ENCODE measurements at regions not wholly inside any gene's neighbourhood (a gene's known extent, or its start where the extent isn't known, plus 50 kb on each side); places are given as distances from the start of the nearest gene placed in this dataset.
A peak's percentile ranks its signal among the peaks of the same experiment; 100 is the strongest.
"Not testable (repeated sequence)": the region's sequence is repeated elsewhere in the genome, so short reads cannot be mapped to it uniquely, and the experiment has no call there.

DNA sequence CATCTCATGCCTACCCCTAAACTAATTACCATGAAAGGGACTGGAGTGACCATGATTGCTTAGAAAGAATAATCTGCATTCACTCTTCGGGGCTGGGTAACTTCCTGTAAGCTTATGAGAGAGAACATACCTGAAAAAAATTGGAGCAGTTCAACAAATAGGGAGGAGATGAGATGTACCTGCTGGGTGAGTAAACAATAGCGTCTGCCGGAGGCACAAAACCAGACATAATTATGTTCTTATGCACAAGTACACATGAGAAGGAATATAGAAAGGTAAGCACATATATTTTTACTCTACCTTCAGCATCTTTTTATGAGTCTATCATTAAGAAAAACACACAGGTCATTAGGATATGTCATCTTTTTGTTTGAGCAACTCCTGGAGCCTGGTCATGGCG, 224.6 kb upstream of the FERD3L start:
- DNase-seq, result peak; percentile 88

DNA sequence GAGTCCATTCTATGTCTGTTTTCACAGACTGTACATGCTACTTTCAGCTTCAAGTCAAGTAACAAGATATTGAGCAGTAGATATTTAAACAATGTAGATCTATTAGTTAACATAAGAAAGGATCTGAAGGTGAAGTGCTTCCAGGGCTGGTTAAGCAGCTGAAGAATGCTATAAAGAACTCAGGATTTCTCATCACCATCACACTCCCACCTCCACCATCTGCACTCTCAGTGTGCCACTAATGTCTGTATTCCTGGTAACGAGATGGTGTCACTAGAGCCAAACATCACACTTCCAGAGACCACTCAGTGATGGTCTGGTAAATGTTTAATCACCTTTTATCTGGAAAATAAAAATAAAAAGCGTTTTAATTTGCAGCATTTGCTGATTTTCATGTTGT, 224.0 kb upstream of the FERD3L start:
- DNase-seq, result peak; percentile 49

DNA sequence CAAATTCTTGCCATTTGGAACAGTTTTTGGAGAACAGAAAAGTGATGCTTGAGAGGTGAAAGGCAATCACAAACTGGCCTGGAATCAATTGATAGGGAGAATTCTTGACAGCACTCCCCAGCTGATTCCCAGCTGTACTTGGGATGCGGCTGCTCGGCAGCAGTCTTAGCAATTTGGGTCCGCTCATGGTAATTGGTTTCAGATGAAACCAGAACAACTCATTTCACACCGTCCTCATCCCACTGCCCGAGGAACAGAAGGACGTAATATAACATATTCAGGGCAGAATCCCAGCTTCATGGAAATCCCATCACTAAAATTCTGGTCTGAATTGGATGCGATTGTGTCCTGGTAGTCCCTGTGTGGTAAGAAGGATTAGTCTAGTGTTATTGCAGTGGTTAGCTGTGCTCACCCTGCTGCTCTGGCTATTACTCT, 223.3 kb upstream of the FERD3L start:
- no peak for DNase-seq

DNA sequence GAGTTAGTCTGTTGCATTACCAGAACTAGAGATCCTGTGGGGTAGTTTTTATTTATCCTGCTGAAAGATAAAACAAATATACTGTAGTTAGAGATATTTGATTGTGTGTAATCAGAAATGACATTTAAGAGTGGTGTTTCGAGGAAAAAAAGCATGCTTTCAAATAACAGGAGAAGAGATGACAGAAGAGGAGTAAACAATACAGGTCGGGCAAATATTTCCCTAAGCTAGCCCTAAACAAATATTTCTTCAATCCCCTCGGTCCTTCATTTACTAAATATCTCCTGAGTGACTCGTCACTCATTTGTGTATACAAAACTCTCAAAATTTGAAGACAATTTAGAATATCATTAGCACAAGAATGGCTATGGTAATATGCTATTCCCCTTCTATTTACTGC, 219.7 kb upstream of the FERD3L start:
- no peak for DNase-seq

DNA sequence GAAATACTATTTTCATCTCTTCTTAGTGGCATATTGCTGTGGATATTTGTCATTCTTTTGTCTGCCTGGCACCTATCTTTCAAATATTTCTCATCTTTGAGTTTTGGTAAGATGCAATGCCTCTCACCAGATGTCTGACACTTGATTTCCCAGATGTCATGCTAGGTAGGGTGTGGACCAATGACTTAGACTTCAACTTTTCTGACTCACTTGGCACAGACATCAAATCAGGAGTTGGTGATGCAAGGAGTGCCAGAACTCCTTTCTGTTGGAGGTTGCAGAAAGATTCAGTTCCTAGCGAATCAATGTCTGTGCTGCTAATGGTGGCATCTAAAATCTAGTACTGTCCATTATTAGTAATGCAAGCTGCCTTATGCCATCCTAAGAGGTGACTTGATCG, 216.9 kb upstream of the FERD3L start:
- no peak for DNase-seq

DNA sequence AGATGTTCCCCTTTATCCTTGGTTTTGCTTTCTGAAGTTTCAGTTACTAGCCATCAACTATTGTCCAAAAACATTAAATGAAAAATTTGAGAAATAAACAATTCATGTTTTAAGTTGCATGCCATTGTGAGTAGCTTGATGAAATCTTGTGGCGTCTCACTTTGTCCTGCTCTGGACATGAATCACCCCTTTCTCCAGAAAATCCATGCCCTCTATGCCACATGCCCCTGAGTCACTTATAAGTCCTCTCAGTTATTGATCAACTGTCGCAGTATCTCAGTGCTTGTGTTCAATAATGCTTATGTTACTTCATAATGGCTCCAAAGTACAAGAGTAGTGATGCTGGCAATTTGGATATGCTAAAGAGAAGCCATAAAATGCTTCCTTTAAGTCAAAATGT, 208.0 kb upstream of the FERD3L start:
- no peak for DNase-seq

DNA sequence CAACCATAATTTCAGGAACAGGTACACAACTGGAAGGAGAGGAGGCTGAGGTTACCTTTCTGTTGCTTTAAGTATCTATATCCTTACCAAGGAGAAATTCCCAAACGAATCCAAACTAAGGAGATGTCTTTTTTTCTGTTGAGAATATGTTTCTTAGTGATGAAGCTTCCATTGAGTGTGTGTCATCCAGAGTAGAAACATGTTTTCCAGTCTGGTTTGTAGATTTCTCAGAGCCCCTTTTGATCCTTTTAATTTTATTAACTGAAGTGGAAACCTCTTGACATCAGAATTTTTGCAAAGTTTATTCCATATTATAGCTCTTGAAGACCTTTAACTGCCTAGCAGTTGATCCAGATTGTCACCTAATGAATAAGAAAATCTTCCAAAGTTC, 207.1 kb upstream of the FERD3L start:
- DNase-seq, result no peak

DNA sequence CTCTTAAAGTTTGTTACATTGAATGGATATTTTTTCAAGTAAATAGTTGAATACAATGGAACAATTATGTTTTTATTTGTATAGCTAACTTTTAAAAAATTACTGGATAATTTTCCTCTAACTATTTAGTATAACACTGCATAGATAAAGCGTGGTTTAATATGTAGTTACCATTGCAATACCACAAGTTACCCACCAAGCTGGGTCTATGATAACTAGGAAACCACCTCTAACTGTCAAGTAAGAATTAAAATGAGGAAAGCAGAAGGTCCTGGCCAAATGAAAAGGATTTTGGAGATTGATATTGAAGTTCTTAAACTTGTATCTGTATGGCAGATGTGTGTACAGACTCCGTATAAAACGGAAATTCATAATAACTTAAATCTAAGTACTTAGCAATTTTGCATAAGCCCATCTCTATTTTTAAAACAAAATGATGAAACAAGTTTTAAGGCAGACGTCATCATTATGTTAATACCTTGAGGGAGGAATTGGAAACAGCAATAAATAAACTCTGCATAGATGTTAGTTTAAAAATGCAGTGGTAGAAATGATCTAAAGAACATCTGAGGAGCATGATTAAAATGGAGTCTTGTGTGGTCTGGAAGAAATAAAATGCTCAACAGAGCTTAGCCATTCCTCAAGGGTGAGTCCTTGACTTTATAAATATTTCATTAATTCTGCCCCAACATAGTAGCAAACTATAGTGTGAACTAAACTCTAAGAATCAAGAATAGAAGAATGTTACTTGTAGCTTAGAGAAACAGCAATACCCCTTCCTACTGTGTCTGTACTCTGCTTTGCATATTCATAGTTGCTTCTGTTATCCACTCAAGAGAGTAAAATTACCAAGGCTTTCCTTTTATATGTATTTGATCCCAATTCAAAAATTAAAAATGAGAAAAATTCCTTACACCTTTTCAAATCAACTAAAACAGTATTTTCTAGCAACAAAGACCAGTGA, 206.4 kb upstream of the FERD3L start:
- no peak for DNase-seq

DNA sequence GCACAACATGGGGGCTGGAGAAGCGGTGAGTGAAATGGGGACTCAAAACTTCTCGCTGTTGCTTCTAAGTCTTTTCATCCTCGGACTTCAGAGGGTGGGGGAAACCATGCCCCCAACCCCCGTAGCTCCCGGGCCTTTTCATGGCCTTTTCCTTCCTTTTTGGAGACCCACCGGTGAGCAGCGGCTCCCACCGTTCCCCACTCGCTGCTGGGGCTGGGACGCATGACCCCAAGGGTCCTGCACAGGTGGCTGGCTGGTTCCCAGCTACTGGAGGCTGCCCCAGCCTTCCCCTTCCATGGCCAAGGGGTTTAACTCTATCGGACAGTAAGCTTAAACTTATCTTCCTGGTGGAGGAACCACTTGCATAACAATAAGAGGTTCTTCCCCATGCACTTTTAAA, 194.3 kb upstream of the FERD3L start:
- DNase-seq, result no peak

DNA sequence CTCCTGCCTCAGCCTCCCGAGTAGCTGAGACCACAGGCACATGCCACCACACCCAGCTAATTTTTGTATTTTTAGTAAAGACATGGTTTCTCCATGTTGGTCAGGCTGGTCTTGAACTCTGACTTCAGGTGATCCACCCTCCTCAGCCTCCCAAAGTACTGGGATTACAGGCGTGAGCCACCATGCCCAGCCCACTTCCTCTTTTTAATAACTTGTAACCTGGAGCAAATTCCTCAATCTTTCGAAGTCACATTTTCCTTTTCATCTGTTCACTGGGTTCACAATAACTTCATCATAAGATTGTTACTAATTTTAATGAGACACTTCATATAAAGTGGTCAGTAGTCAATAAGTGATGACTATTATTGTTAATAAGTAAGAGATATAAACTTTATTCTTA, 193.3 kb upstream of the FERD3L start:
- DNase-seq, result not testable (repeated sequence)

DNA sequence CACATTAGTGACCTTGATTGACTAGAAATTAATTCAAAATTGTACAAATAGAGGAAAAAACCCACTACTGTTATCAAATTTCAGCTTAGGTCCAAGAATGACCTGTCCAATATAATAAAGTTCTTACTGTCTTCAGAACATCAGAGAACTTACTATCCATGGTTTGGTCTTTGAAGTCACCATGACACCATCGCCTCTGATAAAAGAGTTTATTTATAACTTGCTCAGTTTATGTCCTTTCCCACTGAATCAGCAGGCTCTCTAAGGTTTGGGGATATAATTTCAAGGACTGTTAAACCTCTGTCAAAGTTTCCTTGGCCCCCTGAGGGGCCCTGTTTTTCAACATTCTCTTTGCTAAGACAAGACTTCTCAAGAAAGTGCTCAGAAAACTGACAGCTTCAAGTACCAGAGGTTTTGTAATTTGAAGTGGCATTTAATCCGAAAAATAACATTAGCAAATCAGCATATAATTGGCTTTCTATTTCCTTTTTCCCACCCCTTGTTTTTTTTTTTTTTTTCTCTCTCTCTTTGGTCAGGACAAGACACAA, 191.7 kb upstream of the FERD3L start:
- no peak for DNase-seq

DNA sequence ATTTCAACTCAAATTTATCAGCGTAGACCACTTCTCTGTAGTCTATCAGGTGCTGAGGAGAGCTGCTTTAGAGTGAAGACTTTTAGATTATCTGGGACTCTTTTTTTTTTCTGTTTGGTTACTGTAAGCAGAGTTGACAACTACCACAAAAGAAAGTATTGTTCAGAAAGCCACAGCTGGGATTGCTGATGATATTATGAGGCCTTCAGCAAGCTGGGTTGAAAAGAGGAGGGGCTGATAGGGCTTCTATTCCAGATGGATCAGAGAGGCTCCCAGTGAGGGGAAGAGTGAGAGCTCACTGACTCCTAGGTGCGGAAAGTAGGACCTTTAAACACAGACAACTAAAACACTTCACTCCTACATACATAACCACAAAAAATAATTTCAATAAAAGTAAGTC, 188.5 kb upstream of the FERD3L start:
- no peak for DNase-seq

DNA sequence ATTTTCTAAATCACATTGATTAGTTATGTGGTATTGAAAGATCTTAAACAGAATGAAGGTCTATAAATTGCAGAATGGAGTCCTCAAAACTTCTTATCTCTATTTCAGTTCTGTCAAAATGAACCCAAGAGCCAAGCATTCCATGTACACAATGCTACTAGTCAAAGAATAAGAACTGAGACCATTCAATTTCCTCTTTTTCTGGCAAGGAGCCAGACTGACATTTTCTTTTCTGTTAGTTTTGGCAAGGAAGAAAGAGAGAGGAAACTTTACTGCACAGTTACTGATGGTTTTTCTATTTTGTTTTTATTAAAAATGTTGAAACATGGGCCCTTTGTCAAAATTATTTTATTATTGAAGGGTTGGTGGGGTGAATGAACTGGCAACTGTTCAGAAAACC, 181.8 kb upstream of the FERD3L start:
- no peak for DNase-seq

DNA sequence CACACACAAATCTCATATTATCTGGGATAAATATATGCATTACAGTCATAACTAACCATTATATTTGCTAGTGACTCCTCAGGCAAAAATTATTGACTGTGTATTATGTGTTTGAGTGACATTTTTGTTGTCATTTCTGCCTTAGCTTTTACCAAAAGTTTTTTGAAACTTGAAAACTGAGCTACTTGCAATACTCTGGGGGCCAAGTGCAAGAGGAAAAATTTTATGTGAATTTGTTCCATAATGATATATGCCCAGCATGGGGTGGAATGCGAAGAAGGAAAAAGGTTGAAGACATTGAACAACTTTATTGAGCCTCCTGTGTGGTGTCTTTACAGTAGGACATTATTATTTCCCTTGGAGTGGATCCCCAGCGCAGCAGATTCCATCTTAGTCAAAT, 176.8 kb upstream of the FERD3L start:
- DNase-seq, result no peak

DNA sequence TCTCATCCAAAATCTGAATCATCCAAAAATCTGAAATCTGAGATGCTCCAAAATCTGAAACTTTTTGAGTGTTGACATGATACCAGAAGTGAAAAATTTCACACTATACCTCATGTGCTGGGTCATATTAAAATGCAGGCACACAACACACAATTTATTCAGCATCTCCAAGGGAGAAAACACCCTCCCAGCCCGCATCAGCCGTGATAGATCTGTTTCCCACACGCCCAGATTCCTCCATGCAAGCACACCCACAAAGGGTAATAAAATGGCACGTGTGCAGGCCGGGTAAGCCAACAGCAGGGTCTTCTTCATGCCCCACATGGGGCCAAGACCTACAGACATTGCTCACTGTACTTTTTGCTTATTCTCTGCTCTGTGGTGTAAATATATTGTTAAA, 173.1 kb upstream of the FERD3L start:
- DNase-seq, result no peak

DNA sequence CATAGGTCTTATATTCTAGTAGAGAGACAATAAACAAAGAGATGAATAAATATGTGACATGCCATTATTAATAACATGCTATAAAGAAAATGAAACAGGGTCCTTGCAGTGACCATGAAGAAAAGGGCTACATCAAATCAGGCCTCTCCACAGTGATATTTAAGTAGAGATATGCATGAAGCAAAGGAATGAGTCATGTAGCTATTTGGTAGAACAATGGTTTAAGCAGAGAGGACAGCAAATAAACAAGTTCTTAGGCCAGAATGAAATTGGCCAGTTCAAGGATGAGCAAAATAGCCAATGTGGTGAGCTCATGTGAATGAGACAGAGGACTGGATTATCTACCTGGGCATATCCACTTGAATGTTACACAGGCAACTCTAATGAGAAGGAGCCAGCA, 172.2 kb upstream of the FERD3L start:
- DNase-seq, result no peak

DNA sequence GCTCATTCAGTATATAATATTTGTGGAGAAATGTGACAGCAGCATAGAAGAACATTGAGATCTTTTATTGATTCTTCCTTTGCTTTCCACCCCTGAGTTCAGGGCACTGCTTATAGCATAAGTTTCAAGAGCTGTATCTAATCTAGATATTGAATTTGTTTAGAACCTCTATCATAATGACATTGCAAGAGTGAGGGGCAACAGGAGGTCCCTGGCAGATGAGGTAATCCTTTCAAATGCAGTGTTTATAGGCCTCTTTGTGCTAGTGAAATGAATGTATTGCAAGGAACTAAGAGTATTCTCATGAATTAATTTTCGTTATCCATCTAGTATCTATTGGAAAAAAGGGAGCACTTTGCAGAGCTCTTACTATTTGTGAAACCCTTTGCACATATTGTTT, 167.2 kb upstream of the FERD3L start:
- no peak for DNase-seq

DNA sequence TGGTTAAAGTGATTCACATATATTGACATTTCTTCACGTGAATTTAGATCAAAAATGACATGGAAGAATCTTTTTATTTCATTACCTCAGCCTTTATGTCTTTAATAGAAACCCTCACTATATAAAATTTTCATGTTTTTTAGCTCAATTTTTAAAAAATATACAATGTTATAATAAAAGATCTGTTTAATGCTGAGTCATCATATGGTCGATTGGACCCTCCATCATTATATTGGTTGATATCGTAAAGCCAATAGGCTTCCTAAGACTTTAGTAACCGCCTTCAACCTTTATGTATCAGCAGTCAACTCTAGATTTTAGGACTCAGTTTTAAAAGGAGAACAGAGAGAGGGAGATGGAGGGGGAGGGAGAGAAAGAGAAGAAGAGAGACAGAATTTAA, 162.3 kb upstream of the FERD3L start:
- no peak for DNase-seq

DNA sequence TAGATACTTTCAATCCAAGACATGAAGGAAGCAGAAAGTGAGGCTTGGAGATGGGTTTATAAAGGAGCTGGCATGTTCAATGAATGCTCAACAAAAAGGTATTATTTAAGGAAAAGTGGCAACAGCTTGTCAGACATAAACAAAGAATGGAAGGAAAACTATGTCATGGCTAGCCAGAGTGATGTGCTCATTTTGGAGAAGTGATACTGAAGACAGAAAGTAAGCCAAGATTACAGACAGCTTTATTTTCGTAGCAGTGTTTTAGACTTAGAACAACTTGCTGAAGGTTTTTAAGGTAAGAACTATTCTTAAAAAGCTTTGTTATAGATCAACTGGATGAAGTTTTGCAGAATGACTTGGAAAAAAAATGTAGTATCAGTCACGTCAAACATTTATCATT, 160.5 kb upstream of the FERD3L start:
- no peak for DNase-seq

DNA sequence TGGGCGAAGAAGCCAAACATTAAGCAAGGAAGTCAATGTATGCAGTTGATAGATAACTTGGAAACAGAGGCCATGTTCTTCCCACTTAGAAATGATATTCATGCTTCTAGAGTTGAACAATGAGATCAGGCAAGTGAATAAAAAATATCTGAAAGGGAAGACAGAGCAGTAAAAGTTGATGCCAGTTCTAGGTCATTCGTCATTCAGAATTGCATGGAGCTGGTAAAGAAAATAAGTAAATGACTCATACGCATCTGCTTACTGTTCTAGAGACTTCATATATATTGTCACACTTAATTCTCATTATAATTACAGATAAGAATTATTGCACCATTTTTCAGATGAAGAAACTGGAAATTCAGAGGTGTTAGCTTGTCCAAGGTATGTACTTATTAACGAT, 158.9 kb upstream of the FERD3L start:
- no peak for DNase-seq

DNA sequence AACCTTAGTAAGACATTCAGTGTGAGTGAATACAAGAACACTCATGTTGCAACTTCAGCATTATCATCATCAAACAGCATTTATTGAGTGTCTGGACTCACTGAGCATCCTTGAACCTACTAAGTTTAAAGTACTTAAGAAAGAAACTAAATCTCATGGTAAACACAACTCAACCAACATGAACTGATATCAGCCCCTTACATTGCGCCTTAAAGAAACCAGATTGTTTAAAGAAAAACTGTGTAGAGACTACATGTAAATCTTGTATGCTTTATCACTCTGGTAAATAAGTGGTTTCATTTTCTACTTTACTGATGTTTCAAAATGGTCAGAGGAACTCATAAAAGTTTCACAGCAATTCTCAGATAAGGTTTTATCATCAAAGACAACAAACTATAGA, 157.5 kb upstream of the FERD3L start:
- DNase-seq, result no peak

DNA sequence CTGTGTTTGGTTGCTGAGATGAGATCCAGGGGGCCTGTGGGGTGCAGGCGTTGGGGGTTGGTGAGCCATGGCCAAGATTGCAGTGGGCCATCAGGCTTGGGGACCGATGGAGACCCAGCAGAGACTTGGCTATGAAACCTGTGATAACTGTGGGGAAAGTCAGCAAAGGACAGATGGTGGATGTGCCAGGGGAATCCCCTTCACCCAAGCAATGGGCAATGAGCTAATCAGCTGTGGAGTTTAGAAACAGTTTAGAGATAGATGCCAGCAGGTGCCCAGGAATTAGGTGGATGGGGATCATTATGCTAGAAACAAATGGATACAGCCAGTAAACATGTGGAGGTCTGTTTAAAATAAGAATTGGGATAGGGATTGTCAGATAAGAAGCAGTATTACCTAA, 151.4 kb upstream of the FERD3L start:
- DNase-seq, result peak; percentile 77

DNA sequence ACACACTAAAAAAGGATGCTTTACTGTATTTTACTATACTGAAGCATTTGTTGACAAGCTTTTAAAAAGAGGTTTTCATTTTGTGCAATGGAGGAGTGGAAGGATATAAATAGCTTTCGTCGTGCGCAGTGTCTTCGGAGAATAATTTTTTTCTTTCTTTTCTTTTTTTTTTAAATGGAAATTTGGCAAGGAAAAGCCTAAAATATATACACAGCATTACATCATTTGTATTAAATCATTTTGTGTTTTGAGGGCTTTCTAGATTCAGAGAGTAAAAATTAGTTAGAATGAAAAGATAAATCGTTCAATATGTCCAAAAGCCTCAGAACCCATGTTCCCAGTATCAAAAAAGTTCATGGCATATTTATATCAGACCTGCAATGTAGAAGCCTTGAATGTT, 150.2 kb upstream of the FERD3L start:
- no peak for DNase-seq

DNA sequence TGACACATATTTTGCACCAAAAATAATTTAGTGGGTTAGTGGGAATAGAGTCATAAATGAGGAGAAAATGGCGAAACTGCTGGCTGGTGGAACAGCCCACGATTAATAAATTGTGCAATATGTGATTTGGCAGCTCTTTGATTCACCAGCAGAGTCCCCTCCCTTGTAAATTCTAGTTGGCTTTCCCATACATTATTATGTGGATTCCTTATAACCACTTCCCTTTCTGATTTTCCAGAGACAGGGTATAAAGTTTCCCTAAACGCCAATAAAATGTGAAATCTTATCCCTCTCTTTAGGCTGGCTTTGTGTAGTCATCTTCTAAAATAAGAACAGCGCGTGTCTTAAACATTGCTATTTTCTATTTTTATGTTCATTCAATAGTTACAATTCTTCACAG, 149.4 kb upstream of the FERD3L start:
- DNase-seq, result peak; percentile 65

DNA sequence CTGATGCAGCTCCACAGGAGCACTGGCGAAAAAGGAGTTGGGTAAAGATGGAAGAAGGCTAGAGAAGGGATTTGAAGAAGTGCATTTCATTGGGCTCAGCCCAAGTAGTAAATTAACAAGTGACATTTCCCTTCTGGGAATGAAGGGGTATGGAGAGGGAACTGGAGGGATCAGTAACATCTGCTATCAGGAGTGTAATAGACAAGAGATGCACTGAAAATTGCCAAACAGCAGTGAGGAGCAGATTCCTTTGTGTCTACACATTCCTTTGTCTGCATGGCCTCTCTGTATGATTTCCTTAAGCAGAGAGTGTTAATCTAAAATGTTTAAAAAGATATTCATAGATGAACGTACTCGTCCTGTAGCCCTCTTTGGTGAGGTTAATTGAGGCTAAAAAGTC, 148.2 kb upstream of the FERD3L start:
- DNase-seq, result peak; percentile 50

Data from NCI-H2171 treated with DMSO at 0.1 percent for 48 hours (cell line).